GM12891 (cell line): ENCODE measurements at regions not wholly inside any gene's neighbourhood (a gene's known extent, or its start where the extent isn't known, plus 50 kb on each side); places are given as distances from the start of the nearest gene placed in this dataset.

Experiments used
- PAX5 ChIP-seq: IDR thresholded peaks from 2 replicates; pipeline ENCODE4 v1.6.1; 2011; ENCODE audit warnings: low read length, moderate library complexity, mild to moderate bottlenecking; ENCODE audit not compliant: insufficient read depth, severe bottlenecking
- POLR2A ChIP-seq: IDR thresholded peaks from 2 replicates; pipeline ENCODE4 v1.6.1; 2011; ENCODE audit warnings: low read depth, low read length, control low read depth
- POLR2AphosphoS5 ChIP-seq: IDR thresholded peaks from 2 replicates; pipeline ENCODE4 v1.6.1; 2011; ENCODE audit warnings: low read depth, low read length, control low read depth
- POU2F2 ChIP-seq: IDR thresholded peaks from 2 replicates; pipeline ENCODE4 v1.6.1; 2011; ENCODE audit warnings: low read depth, mild to moderate bottlenecking, control low read depth, low read length, moderate library complexity

DNA sequence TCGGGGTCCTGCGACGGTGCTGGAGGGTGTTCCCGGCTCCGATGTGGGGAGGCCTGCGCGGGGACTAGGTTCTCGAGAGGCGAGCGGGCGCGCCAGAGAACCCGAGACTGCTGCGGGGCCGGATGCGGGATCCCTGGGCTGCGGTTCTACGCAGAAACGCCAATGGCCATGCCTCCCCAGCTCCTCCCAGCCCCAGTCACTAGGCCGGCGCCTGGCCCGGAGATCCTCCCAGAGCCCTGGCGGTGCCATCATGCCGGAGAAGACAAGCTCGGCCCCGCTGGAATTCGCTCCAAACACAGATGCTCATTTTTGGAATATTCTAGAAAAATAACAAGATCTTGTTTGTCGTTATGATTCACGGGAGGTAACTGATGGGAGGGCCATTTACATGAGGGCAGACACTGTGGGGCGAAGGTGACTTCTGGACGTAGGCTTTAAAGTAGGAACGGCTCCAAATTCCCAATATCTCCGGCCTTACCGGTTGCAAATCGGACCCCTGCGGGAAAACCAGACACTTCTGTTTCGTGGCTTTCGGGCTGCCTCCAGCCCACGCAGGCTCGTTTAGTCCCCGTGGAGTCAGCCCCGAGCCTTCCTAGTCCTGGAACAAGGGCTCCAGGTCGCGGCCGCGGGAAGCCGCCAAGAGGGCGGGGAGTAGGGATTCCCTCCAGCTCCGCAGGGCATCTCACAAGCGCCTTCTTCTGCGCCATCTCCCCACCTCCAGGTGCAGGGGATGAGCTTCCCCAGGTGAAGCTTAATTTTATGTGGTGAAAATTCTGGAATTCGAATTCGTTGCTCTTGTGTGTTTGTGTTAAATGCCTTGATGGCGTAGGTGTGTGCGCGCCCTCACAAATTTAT lies 74.8 kb upstream of the POLG start:
- TF ChIP-seq POLR2A (no peak), POU2F2 (no peak), POLR2AphosphoS5 (no peak), PAX5 (no peak)
